K562 (cell line): ENCODE measurements at regions not wholly inside any gene's neighbourhood (a gene's known extent, or its start where the extent isn't known, plus 50 kb on each side); places are given as distances from the start of the nearest gene placed in this dataset.

Experiments
- ATAC-seq: fragments of 200-7000 bp; cut with Tn5 transposase; 3 replicates; pipeline ENCODE4 v1.9.1; 2020; ENCODE audit warnings: moderate library complexity
- BruUV-seq: library from RNA; stranded (reverse); fragments of 400-500 nt; replicated peaks from 2 replicates; lab custom pipeline; 2021; lab: Mats Ljungman, UMichigan
- CTCF ChIA-PET: fragments of 300-600 bp; formaldehyde crosslinking; extraction: SDS; loops from one replicate; lab custom pipeline; 2021; ENCODE audit warnings: low intra/inter-chr PET ratio; lab: Yijun Ruan, JAX
- POLR2A ChIA-PET: fragments of 300-600, 350-650 bp; sonication (Branson Sonifier 250); formaldehyde crosslinking; extraction: SDS; loops from one replicate; lab custom pipeline; 2021; ENCODE audit warnings: antibody characterized with exemption, inconsistent platforms; lab: Yijun Ruan, JAX
- DNase-seq, 4 experiments: peaks; one replicate each; pipeline versions ENCODE4 v3.0.0 to v3.0.0-alpha.2; 2011 to 2018; ENCODE audit warnings: low spot score in 3 of 4, mixed read lengths in 3 of 4; ENCODE audit errors: extremely low read depth in 1 of 4
- FAIRE-seq: peaks from 2 replicates; lab custom pipeline; 2011; peaks lifted over from hg19 to GRCh38; lab: Jason Lieb, UNC
- H2AFZ ChIP-seq: 2 replicates; pipeline ENCODE4 v1.6.0; 2011; ENCODE audit warnings: low read depth, low read length, control low read depth, inconsistent platforms
- H3K27ac ChIP-seq: fragments of 200-600 bp; 3 replicates; pipeline ENCODE4 v1.8.0; 2011; ENCODE audit warnings: low read depth, mild to moderate bottlenecking, control low read depth, inconsistent platforms, low read length, moderate library complexity, mixed read lengths; ENCODE audit errors: extremely low read depth
- H3K27me3 ChIP-seq, 2 experiments: fragments of 300-600 bp in 1 of 2; 2 replicates in 1 of 2; 3 replicates in 1 of 2; pipeline versions ENCODE4 v1.6.0 to v1.8.0; 2011; ENCODE audit warnings: inconsistent platforms in 2 of 2, low read length in 2 of 2, mild to moderate bottlenecking in 1 of 2, mixed read lengths in 1 of 2, moderate library complexity in 1 of 2; ENCODE audit not compliant: control insufficient read depth in 2 of 2, insufficient read depth in 2 of 2
- H3K36me3 ChIP-seq: fragments of 300-600 bp; 3 replicates; pipeline ENCODE4 v1.8.0; 2011; ENCODE audit warnings: mild to moderate bottlenecking, low read length, inconsistent platforms; ENCODE audit not compliant: control insufficient read depth, insufficient read depth
- H3K4me1 ChIP-seq, 2 experiments: fragments of 200-600 bp in 1 of 2; replicated peaks in 1 of 2; 2 replicates in 1 of 2; 3 replicates in 1 of 2; pipeline versions ENCODE4 v1.5.1 to v1.8.0; 2011; ENCODE audit warnings: inconsistent platforms in 2 of 2, low read length in 2 of 2, mild to moderate bottlenecking in 1 of 2, mixed read lengths in 1 of 2, moderate library complexity in 1 of 2; ENCODE audit not compliant: control insufficient read depth in 2 of 2, insufficient read depth in 2 of 2
- H3K4me2 ChIP-seq: 2 replicates; pipeline ENCODE4 v1.6.1; 2011; ENCODE audit warnings: low read length, control low read depth, inconsistent platforms, mixed read lengths; ENCODE audit not compliant: insufficient read depth
- H3K4me3 ChIP-seq: fragments of 200-600 bp; sonication (generic), shearing (Covaris generic); 2 replicates; pipeline ENCODE4 v1.5.1; 2016; ENCODE audit warnings: control low read depth, inconsistent platforms
- H3K79me2 ChIP-seq: fragments of 200-600 bp; 3 replicates; pipeline ENCODE4 v1.8.0; 2011; ENCODE audit warnings: low read length, inconsistent platforms; ENCODE audit not compliant: control insufficient read depth, insufficient read depth
- H3K9ac ChIP-seq, 2 experiments: 2 replicates each; pipeline versions ENCODE4 v1.6.0 to v1.6.1; 2011; ENCODE audit warnings: low read depth in 2 of 2, low read length in 2 of 2, control low read depth in 1 of 2, inconsistent platforms in 1 of 2, mild to moderate bottlenecking in 1 of 2, mixed read lengths in 1 of 2; ENCODE audit not compliant: insufficient read depth in 1 of 2
- H3K9me1 ChIP-seq: one replicate; pipeline ENCODE4 v1.6.0; 2011; ENCODE audit warnings: inconsistent platforms, mild to moderate bottlenecking, low read length, moderate library complexity; ENCODE audit not compliant: control insufficient read depth, insufficient read depth
- H3K9me3 ChIP-seq: replicated peaks from 2 replicates; pipeline ENCODE4 v1.5.1; 2011; ENCODE audit warnings: low read depth, low read length, inconsistent platforms; ENCODE audit not compliant: control insufficient read depth, insufficient read depth
- H4K20me1 ChIP-seq: replicated peaks from 2 replicates; pipeline ENCODE4 v1.6.1; 2011; ENCODE audit warnings: low read length, inconsistent platforms, mixed read lengths; ENCODE audit not compliant: control insufficient read depth, insufficient read depth
- BRD4 ChIP-seq: fragments of 200-600 bp; sonication (generic); IDR thresholded peaks from 2 replicates; pipeline ENCODE4 v1.6.1; 2017; ENCODE audit warnings: inconsistent platforms
- BRF1 ChIP-seq: IDR thresholded peaks from 3 replicates; pipeline ENCODE4 v1.6.1; 2011; ENCODE audit warnings: borderline replicate concordance, mild to moderate bottlenecking; ENCODE audit not compliant: insufficient read length; ENCODE audit errors: extremely low read depth
- CHD4 ChIP-seq: fragments of 200-600 bp; sonication (generic); IDR thresholded peaks from 3 replicates; pipeline ENCODE4 v1.6.1; 2012; ENCODE audit warnings: low read depth, mild to moderate bottlenecking, mixed read lengths, low read length, inconsistent platforms; ENCODE audit not compliant: insufficient read depth, insufficient replicate concordance, poor library complexity, severe bottlenecking
- CREBBP ChIP-seq: IDR thresholded peaks from one replicate; pipeline ENCODE4 v1.6.1; 2012; ENCODE audit warnings: low read depth, mild to moderate bottlenecking, control low read depth, inconsistent platforms, low read length
- HEY1 ChIP-seq: fragments of 250-450 bp; sonication (Bioruptor Pico); IDR thresholded peaks from 2 replicates; pipeline ENCODE4 v1.5.0; 2020; ENCODE audit warnings: mild to moderate bottlenecking, moderate library complexity, borderline replicate concordance
- MAZ ChIP-seq, 2 experiments: fragments of 450-650 bp in 1 of 2; sonication (generic) in 1 of 2; formaldehyde crosslinking; IDR thresholded peaks in 1 of 2; conservative IDR thresholded peaks in 1 of 2; 2 replicates each; pipeline versions ENCODE4 v1.4.0 to v1.5.0; 2020; ENCODE audit warnings: mild to moderate bottlenecking in 1 of 2, missing genetic modification reagents in 1 of 2
- MYBL2 ChIP-seq, 2 experiments: fragments of 450-650 bp in 1 of 2; sonication (generic) in 1 of 2; formaldehyde crosslinking in 1 of 2; IDR thresholded peaks; 2 replicates each; pipeline versions ENCODE4 v1.6.1 to v1.8.1; 2017 to 2022; ENCODE audit warnings: borderline replicate concordance in 1 of 2, inconsistent platforms in 1 of 2, low read depth in 1 of 2, mild to moderate bottlenecking in 1 of 2, missing genetic modification reagents in 1 of 2, moderate library complexity in 1 of 2
- NFE2L1 ChIP-seq: fragments of 450-650 bp; IDR thresholded peaks from 2 replicates; pipeline ENCODE4 v1.6.1; 2016; ENCODE audit warnings: missing genetic modification characterization, low read depth, mild to moderate bottlenecking, missing compliant biosample characterization, moderate library complexity, borderline replicate concordance
- RCOR1 ChIP-seq, 2 experiments: IDR thresholded peaks; 2 replicates each; pipeline ENCODE4 v1.6.1; 2012; ENCODE audit warnings: low read depth in 2 of 2, low read length in 2 of 2, borderline replicate concordance in 1 of 2, improper control_type of control experiment in 1 of 2
- ZNF143 ChIP-seq: sonication (generic); formaldehyde crosslinking; IDR thresholded peaks from 2 replicates; pipeline ENCODE4 v1.9.0; 2022; ENCODE audit warnings: mild to moderate bottlenecking, missing genetic modification reagents
- WGBS: fragments of 100-300 bp; shearing (Covaris generic); methylation state at CpG from one replicate; pipeline ENCODE4 v1.1.6; 2016; ENCODE audit warnings: low coverage, mixed read lengths; ENCODE audit not compliant: insufficient coverage; ENCODE audit errors: missing lambda C conversion rate; 5-methylcytosine and 5-hydroxymethylcytosine counted together
- in situ Hi-C: fragments of 300-500 bp; cut with MboI; formaldehyde crosslinking; loops from 4 replicates; pipeline ENCODE4 v1.15.0; 2018; ENCODE audit warnings: inconsistent platforms, mixed read lengths
- intact Hi-C: fragments of 100-400 bp; cut with micrococcal nuclease; formaldehyde crosslinking; loops from 2 replicates; pipeline ENCODE4 v1.14.2; 2022
- TF ChIP-seq, protein P1 (sequence below): fragments of 450-650 bp; IDR thresholded peaks from 2 replicates; pipeline ENCODE4 v1.7.1; 2018; ENCODE audit warnings: mild to moderate bottlenecking, low read depth; ENCODE audit not compliant: partially characterized antibody
- TF ChIP-seq, protein P2 (sequence below): sonication (generic); formaldehyde crosslinking; IDR thresholded peaks from 2 replicates; pipeline ENCODE4 v1.8.0; 2023; ENCODE audit warnings: mild to moderate bottlenecking, missing genetic modification reagents

DNA sequence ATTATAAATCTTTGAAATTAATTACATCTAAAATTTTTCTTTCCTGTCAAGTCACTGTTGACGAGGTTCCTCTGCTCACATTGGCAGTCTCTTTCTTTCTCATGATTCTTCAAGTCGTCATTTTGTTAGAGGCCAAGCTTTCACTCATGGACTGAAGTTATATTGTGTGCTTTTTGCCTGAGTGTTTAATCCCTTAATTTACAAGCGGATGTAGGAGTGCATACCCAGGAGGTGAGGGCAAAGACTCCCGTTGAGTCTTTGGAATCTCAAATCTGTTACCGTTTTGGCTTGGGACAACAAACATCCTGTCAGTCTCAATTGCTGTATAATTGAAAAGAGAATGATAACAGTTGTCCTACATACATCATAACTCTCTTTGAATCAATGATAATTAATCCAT, 345.0 kb downstream of the TRIML1 start:
- Histone ChIP-seq H3K79me2 (no peaks in the 10 kb centered on the region), H3K4me1 (no peaks in the 10 kb centered on the region), H4K20me1 (no peaks in the 10 kb centered on the region), H2AFZ (no peak overlapping the region), H3K4me2 (no peak overlapping the region), H3K9ac (no peak overlapping the region), H3K9me1 (no peaks in the 10 kb centered on the region), H3K27ac (no peak overlapping the region)
- ChIA-PET CTCF (interaction anchor here (0.6 kb wide), 1 partner anchor 641 kb away, joined by 3 read pairs; no protein-coding TSS in a partner anchor), POLR2A (no interaction called here)
- FAIRE-seq = no peak
- intact Hi-C loops = no loop called here
- WGBS = 0% methylated on average over 5 of the region's 5 CpGs
- no peak for TF ChIP-seq CREBBP
- no peak for TF ChIP-seq BRF1
- no peak for TF ChIP-seq CHD4
- TF ChIP-seq MAZ (CRISPR knock-in tag; conservative IDR thresholded peaks at IDR 0.05 in 1 of 2, IDR thresholded peaks at IDR 0.05 in 1 of 2) = no peak
- no peak for TF ChIP-seq HEY1 (CRISPR knock-in tag)
- TF ChIP-seq, protein P1, sequence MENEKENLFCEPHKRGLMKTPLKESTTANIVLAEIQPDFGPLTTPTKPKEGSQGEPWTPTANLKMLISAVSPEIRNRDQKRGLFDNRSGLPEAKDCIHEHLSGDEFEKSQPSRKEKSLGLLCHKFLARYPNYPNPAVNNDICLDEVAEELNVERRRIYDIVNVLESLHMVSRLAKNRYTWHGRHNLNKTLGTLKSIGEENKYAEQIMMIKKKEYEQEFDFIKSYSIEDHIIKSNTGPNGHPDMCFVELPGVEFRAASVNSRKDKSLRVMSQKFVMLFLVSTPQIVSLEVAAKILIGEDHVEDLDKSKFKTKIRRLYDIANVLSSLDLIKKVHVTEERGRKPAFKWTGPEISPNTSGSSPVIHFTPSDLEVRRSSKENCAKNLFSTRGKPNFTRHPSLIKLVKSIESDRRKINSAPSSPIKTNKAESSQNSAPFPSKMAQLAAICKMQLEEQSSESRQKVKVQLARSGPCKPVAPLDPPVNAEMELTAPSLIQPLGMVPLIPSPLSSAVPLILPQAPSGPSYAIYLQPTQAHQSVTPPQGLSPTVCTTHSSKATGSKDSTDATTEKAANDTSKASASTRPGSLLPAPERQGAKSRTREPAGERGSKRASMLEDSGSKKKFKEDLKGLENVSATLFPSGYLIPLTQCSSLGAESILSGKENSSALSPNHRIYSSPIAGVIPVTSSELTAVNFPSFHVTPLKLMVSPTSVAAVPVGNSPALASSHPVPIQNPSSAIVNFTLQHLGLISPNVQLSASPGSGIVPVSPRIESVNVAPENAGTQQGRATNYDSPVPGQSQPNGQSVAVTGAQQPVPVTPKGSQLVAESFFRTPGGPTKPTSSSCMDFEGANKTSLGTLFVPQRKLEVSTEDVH = no peak
- TF ChIP-seq, protein P2, sequence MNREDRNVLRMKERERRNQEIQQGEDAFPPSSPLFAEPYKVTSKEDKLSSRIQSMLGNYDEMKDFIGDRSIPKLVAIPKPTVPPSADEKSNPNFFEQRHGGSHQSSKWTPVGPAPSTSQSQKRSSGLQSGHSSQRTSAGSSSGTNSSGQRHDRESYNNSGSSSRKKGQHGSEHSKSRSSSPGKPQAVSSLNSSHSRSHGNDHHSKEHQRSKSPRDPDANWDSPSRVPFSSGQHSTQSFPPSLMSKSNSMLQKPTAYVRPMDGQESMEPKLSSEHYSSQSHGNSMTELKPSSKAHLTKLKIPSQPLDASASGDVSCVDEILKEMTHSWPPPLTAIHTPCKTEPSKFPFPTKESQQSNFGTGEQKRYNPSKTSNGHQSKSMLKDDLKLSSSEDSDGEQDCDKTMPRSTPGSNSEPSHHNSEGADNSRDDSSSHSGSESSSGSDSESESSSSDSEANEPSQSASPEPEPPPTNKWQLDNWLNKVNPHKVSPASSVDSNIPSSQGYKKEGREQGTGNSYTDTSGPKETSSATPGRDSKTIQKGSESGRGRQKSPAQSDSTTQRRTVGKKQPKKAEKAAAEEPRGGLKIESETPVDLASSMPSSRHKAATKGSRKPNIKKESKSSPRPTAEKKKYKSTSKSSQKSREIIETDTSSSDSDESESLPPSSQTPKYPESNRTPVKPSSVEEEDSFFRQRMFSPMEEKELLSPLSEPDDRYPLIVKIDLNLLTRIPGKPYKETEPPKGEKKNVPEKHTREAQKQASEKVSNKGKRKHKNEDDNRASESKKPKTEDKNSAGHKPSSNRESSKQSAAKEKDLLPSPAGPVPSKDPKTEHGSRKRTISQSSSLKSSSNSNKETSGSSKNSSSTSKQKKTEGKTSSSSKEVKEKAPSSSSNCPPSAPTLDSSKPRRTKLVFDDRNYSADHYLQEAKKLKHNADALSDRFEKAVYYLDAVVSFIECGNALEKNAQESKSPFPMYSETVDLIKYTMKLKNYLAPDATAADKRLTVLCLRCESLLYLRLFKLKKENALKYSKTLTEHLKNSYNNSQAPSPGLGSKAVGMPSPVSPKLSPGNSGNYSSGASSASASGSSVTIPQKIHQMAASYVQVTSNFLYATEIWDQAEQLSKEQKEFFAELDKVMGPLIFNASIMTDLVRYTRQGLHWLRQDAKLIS (CRISPR knock-in tag) = no peak
- TF ChIP-seq NFE2L1 (tag) = no peak
- TF ChIP-seq BRD4 = no peak
- no peak for TF ChIP-seq RCOR1 (IDR thresholded peaks at IDR 0.05; ENCODE audit: borderline replicate concordance in 1 of 2, low read depth in 2 of 2, low read length in 2 of 2)
- no peak for TF ChIP-seq MYBL2 (IDR thresholded peaks at IDR 0.05; ENCODE audit: low read depth)
- no peak for TF ChIP-seq MYBL2 (CRISPR knock-in tag; IDR thresholded peaks at IDR 0.05; ENCODE audit: borderline replicate concordance)
- TF ChIP-seq ZNF143 (CRISPR knock-in tag) = no peak
- TF ChIP-seq, all 486 proteins: peak for 0
- in situ Hi-C loops = no loop called here
- Histone ChIP-seq H3K27me3 (no peaks in the 10 kb centered on the region), H3K4me3 (no peak overlapping the region), H3K36me3 (no peaks in the 10 kb centered on the region), H3K9me3 (no peaks in the 10 kb centered on the region)
- DNase-seq = no peak
- no TSS peak for BruUV-seq
- no peak for ATAC-seq
